Forelimb muscle (tissue), 1 donor: ENCODE measurements at regions not wholly inside any gene's neighbourhood (a gene's known extent, or its start where the extent isn't known, plus 50 kb on each side); places are given as distances from the start of the nearest gene placed in this dataset.

ENCODE experiments used
- DNase-seq: peaks from one replicate; pipeline ENCODE4 v3.0.0-alpha.2; 2013; ENCODE audit warnings: low read depth

DNA sequence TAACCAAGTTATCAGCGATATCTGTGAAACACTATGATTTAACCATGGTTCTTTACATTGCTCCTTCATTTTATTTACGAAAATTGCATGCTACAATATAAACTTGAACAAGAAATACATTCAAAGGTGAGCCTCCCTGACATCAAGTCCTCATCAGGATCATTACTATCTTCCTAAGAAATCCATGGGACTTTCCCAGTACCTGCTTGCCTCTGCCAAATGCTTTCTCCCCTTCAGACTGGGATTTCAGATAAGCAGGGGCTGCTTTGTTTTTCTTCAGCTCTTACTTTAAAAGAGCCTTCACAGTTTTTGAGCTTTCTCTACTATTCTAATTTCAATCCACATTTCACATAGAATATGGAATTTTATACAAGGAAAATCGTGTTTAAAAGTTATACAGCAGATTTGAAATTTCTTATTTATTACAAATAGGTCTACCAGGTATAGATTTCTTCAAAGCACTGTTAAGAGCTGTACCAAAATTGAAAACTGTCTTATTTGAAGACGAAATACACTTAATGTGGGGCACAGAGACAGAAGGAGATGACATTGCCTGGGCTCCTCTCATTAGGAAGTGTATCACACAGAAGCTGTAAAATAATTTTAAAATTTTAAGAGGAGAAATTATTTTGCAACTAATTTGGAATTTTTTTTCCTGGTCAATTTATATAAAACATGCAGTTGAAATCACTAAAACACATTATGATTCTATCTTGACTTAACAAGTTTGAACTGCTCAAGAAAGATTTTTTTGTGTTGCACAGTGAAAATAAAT lies 615.0 kb upstream of the AGTR1 start:
- no peak for DNase-seq

DNA sequence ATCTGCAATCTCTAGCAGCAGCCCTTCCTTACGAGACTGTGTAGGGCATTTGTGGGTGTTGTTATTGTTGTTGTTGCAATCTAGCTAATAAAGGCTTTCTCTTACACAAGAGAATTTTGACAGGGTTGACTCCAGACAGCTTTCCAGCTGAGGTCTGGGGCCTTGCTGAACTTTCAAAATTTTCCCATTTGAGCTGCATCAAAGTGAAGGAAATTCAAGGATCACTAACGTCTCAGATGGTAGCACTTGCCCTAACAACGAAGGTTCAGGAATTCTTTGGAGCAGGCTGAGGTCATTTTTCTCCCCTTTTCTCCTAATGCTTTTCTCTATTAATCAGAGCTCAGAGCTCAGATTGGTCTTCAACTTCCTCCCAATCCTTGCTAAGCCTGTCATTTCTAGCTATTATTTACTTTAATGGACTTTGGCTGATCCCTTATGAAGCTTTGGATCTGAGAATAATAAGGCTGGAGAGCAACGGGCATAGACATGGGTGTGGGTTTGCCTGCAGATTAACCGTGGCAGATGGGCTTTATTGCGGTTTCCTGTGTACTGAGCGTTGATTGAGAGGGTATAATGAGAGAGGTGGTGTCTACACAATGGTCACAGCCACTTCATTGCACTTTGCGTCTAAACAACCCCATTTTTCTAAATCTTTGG lies 614.0 kb upstream of the AGTR1 start:
- no peak for DNase-seq

GRCh38 chr3:148084931-148085330 lies 612.8 kb upstream of the AGTR1 start:
- DNase-seq: no peak

GRCh38 chr3:148087601-148088371 lies 609.9 kb upstream of the AGTR1 start:
- DNase-seq: no peak

DNA sequence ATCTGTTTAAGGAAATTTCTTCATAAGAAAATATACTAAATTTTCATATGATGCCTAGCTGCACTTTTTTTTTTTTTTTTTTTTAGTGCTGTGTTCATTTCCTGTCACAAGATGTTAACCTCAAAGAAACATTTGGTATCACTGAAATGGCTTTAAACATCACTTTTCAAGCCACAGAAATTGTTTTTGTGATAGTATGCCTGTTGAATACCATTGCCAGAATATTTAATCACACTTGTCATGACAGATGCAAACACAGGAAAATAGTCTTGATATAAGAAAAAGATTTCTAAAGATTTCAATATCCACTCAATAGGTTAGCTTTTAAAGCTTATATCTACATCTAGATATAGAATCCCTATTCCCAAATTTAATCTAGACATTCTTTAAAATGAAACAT lies 608.5 kb upstream of the AGTR1 start:
- no peak for DNase-seq

DNA sequence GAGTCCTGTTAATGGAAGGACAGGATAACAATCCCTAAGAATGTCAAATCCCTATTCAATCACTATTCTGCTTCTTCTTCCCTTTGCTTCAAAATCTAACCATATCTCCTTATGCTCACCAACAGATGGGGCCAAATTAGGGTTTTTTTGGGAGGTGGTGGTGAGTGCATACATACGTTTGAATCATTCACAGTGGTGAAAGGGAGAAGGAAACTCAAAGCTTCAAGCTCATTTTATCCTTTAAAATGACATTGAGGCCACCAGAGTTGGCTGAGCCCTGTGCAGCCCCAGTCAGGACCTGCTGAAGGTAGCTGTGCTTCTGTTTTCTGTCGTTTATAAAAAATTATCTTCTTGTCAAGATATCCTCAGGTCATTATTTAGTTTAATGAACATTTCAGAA lies 607.5 kb upstream of the AGTR1 start:
- no peak for DNase-seq

GRCh38 chr3:148092624-148093347 lies 604.9 kb upstream of the AGTR1 start:
- DNase-seq: no peak

GRCh38 chr3:148093753-148094152 lies 604.0 kb upstream of the AGTR1 start:
- DNase-seq: no peak

DNA sequence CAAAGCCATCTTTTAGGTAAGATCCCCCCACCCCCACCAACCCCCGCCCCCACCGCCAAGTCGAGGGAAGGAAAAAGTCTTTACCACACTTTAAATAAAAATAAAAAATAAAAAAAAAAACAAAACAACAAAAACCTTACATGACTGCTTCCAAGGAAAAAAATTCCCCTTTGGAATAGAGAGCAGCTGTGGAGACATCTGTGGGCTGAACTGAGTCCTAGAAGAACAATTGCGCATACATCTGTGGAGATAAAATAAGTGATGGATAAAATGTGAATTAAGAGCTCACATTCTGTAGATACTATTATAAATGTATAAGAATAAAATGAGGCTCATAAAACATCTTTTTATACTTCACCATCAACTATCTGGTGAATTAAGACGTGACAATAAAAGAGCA lies 601.7 kb upstream of the AGTR1 start:
- DNase-seq: no peak

- no peak for DNase-seq
Observed at GRCh38 chr3:148100476-148100875, 597.2 kb upstream of the AGTR1 start.

DNA sequence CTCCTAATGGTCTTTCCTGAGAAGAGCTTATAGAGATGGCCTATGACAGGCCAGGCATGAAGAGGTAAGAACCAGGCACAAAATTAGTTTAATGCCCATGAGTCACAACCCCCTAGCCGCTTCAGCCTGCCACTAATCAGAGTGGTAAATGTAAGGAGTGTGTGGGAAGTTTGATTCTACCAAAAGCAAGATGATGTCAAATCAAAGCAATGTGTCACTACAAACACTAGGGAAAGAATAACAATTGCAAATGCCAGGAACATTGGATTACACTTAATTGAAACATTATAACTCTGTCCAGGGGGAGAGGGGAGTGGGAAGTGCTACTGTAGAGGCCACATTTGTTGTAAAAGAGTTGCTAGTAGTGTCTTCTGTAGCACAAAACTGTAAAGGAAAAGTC lies 596.6 kb upstream of the AGTR1 start:
- DNase-seq: no peak

- DNase-seq: no peak
Observed at GRCh38 chr3:148102156-148102555, 595.5 kb upstream of the AGTR1 start.

DNA sequence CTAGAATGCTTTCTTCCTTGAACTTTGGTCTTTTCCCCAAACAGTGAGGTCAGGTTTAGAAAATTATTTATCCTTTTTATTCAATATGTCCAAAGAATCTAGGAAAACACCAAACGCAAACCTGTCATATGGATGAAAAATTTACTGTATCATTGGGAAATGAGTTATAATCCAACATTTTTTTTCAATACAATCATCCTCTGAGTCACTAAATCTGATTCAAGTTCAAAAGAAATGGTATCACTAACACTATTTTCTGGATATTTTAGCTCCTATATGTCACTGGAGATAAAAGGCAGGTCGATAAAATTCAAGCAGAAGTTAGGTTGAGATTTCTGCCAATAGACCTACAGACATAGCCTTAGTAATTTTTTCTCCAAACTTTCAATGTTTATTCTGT lies 591.6 kb upstream of the AGTR1 start:
- DNase-seq: no peak

DNA sequence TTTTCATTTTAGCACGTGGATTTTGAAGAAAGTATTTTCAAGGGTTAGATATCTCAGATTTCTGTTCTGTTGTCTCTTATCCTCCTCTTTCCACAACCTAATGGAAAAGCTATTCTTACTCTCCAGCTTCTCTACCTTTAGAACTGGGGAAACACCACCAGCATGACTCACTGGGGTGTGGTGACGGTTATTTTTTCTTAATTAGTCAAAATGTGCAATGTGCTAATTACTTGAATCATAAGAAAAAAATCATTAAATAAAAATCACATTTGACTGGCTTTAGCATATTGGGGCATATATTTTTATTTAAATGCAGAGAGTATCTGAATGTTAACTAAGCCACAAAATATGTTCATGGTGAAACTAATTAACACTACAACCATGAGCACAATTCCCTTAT lies 570.7 kb upstream of the AGTR1 start:
- DNase-seq: no peak

GRCh38 chr3:148128136-148128535 lies 569.6 kb upstream of the AGTR1 start:
- no peak for DNase-seq

DNA sequence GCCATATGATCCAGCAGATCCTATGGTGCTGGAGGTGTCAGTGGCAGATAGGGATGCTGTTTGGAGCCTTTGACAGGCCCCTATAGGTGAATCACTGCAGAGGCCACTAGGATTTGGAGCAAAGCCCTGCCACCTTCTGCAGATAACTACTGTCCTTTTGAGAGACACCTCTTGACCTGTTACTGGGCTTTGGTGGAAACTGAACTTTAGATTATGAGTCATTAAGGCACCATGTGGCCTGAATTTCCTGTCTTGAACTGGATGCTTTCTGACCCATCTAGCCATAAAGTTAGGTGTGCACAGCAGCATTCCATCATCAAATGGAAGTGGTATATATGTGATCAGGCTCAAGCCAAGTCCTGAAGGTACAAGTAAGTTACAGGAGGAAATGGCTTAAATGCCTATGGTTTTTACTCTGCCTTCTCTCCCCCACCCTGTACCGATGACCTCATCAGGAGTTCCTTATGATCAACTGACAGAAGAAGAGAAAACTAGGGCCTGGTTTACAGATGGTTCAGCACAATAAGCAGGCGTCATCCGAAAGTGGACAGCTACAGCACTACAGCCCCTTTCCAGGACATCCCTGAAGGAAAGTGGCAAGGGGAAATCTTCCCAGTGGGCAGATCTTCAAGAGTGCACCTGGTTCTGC lies 565.6 kb upstream of the AGTR1 start:
- DNase-seq: no peak

DNA sequence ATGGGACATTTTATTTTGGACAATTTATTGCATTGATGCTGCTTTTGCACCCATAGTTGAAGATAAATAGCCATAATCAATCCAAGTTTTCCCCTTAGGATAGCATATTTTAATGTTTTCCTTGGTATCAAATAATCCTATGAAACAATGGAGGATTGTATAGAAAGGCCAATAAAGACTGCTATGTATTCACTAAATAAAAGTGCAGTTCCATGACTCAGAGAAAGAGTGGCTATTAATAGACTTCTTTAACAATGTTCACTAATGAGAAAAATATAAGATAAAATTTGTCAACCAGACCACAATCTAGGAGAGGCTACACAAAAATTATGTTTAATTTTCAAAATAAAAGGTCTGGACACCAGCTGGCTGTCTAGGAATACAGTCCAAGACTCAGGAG lies 560.9 kb upstream of the AGTR1 start:
- no peak for DNase-seq

DNA sequence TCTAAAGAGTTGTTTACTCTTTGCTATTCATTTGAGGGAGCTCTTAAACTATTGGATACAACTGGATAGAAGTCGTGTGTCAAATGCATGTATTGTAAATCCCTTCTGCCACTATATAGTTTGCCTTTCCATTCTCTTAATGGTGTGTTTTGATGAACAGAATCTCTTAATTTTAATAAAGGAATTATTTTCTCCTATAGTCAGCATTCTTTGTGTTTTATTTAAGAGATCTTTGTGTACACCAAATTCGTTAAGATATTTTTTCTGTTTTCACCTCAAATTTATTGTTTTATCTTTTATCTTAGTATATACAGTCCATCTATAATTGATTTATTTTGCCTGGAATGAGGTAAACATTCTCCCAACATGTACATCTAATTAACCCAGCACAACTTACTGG lies 551.5 kb upstream of the AGTR1 start:
- no peak for DNase-seq

DNA sequence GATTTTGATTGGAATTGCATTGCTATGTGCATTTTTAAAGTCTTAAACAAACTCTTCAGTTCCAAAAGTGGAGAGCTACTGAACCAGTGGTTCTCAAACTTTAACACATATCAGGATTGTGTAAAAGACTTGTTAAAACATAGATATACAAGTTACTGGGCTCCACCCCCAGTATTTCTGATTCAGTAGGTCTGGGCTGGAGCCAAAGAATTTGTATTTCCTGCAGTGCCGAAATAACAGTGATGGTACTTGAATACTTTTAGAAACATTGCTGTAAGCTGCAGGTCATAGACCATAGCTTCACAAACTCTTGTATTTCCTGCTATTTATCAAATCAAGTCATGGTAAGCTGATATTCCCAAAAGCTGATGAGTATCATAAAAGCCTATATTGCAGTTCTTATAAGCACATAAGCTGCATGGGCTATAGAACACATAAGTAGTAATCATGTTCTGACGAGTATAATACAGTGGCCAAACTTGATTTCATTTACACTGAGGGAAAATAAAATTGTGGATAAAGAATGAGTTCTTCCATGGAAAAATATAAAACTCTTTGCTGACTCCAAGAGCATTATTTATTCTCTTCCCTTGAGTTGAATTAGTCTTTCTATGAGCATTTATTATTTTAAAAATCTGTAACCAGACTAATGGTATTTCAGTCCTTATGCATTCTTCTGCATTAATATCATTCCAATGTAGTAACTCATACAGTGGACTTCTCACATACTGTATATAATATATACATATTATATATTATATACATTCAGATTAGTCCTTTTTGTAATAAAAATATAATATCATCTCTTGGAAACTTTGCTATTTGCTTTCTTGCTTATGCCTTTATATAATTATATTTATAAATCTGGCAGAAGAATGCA lies 550.5 kb upstream of the AGTR1 start:
- peak; percentile 9 for DNase-seq

DNA sequence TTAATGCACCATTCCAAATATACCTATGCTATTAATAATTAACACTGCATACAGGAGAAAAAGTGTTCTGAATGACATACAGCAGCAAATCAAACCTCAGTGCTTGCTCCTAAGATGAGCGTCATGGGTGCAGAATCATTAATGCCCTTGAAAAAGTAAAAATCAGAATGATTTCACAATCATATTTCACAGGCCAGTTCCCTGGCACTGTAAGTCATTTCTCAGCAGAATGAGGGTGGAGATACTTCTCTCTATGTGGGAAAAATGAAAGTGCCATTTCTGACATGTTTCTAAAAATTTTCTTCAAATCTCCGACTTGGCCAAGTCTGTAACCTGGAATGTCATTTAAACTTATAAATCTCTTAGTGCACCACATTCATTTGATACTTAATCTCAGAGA lies 549.8 kb upstream of the AGTR1 start:
- DNase-seq: no peak

- DNase-seq: no peak
Observed at GRCh38 chr3:148149556-148149955, 548.1 kb upstream of the AGTR1 start.
